GM10248 (cell line): ENCODE measurements at regions not wholly inside any gene's neighbourhood (a gene's known extent, or its start where the extent isn't known, plus 50 kb on each side); places are given as distances from the start of the nearest gene placed in this dataset.

Experiments
- CTCF ChIA-PET: fragments of 300-600 bp; sonication (Branson Sonifier 250); formaldehyde crosslinking; extraction: SDS; loops from one replicate; lab custom pipeline; 2021; ENCODE audit warnings: antibody characterized with exemption; lab: Yijun Ruan, JAX
- POLR2A ChIA-PET: fragments of 350-650 bp; sonication (Branson Sonifier 250); formaldehyde crosslinking; extraction: SDS; loops from one replicate; lab custom pipeline; 2020; ENCODE audit warnings: antibody characterized with exemption; lab: Yijun Ruan, JAX
- DNase-seq: peaks from one replicate; pipeline ENCODE4 v3.0.0; 2012; ENCODE audit errors: extremely low spot score
- CTCF ChIP-seq: IDR thresholded peaks from 2 replicates; pipeline ENCODE4 v1.5.1; 2012; ENCODE audit warnings: mild to moderate bottlenecking, low read depth; ENCODE audit errors: extremely low read depth, missing control alignments, control extremely low read depth

DNA sequence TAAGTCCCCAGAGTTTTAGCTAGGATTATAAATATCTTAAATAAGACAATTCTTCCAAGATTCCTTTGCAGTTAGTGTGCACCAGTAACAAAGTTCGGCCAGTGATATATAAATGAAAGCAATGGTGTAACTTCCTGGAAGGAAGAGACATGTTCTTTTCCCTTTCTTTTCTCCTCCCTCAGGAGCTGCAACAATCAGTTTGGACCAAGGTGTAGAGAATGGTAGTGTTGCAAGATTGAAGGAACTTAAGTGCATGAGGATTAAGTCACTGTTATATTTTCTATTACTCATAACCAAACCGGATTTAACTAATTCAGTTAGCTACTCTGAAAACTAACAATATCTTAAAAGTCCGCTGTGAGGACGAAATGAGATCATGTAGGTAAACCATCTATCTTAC is 68.9 kb upstream of the KCNJ16 start:
- ChIA-PET POLR2A (no interaction called here), CTCF (interaction anchor here (1.1 to 1.6 kb wide), 2 partner anchors 12 to 20 kb away, joined by 3 to 4 read pairs; no protein-coding TSS in a partner anchor)
- no peak for DNase-seq
- no peak for TF ChIP-seq CTCF

DNA sequence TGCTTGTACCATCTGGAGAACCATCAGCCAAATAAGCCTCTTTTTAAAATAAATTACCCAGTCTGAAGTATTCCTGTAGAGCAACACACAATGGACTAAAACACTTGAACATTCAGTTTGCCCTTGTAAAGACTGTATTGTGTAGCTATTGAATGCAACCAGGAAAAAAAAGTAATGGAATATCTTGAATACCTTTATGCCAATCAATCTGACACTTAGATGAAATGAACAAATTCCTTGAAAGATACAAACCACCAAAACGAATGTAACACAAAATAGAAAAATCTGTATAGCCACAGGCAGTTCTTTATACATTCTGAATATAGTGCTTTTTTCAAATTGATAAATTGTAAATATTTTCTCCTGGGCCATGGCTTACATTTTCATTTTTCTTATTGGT is 63.3 kb upstream of the KCNJ16 start:
- ChIA-PET CTCF (no interaction called here), POLR2A (no interaction called here)
- no peak for TF ChIP-seq CTCF
- no peak for DNase-seq

DNA sequence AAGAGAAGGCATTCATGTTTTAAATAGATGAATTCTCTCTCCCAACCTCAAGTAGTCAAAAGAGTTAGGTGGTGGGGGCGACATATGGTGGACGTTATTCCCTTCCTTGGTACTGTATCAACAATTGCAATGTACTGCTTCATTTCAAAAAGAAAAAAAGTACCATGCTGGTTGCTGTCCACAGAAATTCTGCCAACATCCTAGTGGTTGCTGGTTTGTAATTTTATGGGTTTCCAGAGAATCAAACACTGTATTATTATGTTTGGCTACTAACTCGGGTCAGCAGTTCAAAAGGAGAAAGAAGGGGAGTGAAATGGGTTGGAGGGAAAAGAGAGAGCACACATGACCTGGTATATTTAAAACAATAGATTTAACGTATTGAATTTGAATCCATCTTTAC is 61.1 kb upstream of the KCNJ16 start:
- TF ChIP-seq CTCF: no peak
- ChIA-PET POLR2A (no interaction called here), CTCF (no interaction called here)
- no peak for DNase-seq

DNA sequence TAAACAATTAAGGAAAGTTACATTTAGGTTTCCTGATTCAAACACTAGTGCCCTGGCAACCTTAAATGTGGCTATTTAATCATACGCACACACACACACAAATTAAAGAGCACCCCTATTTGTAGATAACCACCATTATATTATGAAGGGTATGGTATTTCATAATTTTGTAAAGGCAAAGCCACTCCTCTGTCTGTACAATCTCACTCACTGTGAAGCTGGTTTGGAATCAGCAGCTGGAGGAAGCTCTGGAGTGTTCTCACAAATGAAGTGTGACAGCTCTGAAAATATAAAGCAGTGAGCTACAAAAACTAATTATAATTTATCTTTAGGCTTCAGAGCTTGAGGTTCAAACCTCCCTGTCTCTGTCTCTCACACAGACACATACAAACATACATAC is 57.9 kb upstream of the KCNJ16 start:
- POLR2A ChIA-PET: interaction anchor here (0.7 kb wide), 1 partner anchor 124 kb away, joined by 3 read pairs; no protein-coding TSS in a partner anchor
- TF ChIP-seq CTCF: no peak
- CTCF ChIA-PET: interaction anchor here (1.5 kb wide), 1 partner anchor 10 kb away, joined by 5 read pairs; no protein-coding TSS in a partner anchor
- DNase-seq: no peak

DNA sequence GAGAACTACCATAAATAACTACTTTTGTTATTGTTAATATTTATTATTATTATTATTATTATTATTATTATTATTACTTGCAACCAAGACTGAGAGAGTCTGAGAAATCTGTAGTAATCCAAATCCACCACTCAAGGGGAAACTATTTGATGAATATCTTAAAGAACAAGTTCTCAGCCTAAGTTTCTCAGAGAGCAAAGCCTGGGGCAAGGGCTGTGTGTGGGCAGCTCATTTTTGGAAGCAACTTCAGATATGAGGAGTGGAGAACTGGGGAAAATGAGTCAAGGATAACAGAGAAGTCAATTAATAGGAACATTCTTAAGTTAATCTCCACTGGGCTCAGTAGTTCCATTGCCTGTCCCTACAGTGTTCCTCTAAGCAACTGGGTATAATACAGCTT is 57.1 kb upstream of the KCNJ16 start:
- TF ChIP-seq CTCF: no peak
- no peak for DNase-seq
- POLR2A ChIA-PET: interaction anchor here (0.7 kb wide), 1 partner anchor 124 kb away, joined by 3 read pairs; no protein-coding TSS in a partner anchor
- CTCF ChIA-PET: interaction anchor here (1.0 to 1.5 kb wide), 3 partner anchors 8 to 11 kb away, joined by 3 to 5 read pairs (median 4); no protein-coding TSS in a partner anchor

GRCh38 chr17:70021726-70022125 is 53.3 kb upstream of the KCNJ16 start:
- ChIA-PET CTCF (interaction anchor here (1.7 kb wide), 1 partner anchor 9 kb away, joined by 5 read pairs; no protein-coding TSS in a partner anchor), POLR2A (no interaction called here)
- DNase-seq: no peak
- TF ChIP-seq CTCF: no peak
